GM18951 (cell line): ENCODE measurements at regions not wholly inside any gene's neighbourhood (a gene's known extent, or its start where the extent isn't known, plus 50 kb on each side); places are given as distances from the start of the nearest gene placed in this dataset.

ENCODE experiments used
- POLR2A ChIP-seq: IDR thresholded peaks from 4 replicates; pipeline ENCODE4 v1.6.1; 2011; ENCODE audit warnings: mild to moderate bottlenecking; ENCODE audit not compliant: insufficient read length, insufficient read depth; ENCODE audit errors: extremely low read depth
- in situ Hi-C: fragments of 300-500 bp; cut with MboI; formaldehyde crosslinking; loops from one replicate; pipeline ENCODE4 v1.12.0; 2022; ENCODE audit warnings: low sequenced_read_pairs, mixed read lengths, inconsistent platforms; ENCODE audit not compliant: unreplicated experiment

- TF ChIP-seq POLR2A, result no peak
- in situ Hi-C loops, result no loop called here
Observed at GRCh38 chr7:26609082-26609481, 255.3 kb downstream of the SKAP2 start.

- in situ Hi-C loops, result no loop called here
- no peak for TF ChIP-seq POLR2A
Observed at GRCh38 chr7:26609532-26609931, 254.9 kb downstream of the SKAP2 start.

- TF ChIP-seq POLR2A, result no peak
- in situ Hi-C loops, result no loop called here
Observed at GRCh38 chr7:26612742-26613141, 251.6 kb downstream of the SKAP2 start.

GRCh38 chr7:26614503-26614902 lies 249.9 kb downstream of the SKAP2 start:
- in situ Hi-C loops, result no loop called here

GRCh38 chr7:26616235-26616634 lies 248.2 kb downstream of the SKAP2 start:
- in situ Hi-C loops, result no loop called here
- no peak for TF ChIP-seq POLR2A

More at GRCh38 chr7:26614503-26614902, 249.9 kb downstream of the SKAP2 start:
- no peak for TF ChIP-seq POLR2A

GRCh38 chr7:26617066-26617465 lies 247.3 kb downstream of the SKAP2 start:
- TF ChIP-seq POLR2A, result no peak

More at GRCh38 chr7:26617066-26617465, 247.3 kb downstream of the SKAP2 start:
- in situ Hi-C loops, result no loop called here
